ENCODE measurements at regions not wholly inside any gene's neighbourhood (a gene's known extent, or its start where the extent isn't known, plus 50 kb on each side); places are given as distances from the start of the nearest gene placed in this dataset.

DNA sequence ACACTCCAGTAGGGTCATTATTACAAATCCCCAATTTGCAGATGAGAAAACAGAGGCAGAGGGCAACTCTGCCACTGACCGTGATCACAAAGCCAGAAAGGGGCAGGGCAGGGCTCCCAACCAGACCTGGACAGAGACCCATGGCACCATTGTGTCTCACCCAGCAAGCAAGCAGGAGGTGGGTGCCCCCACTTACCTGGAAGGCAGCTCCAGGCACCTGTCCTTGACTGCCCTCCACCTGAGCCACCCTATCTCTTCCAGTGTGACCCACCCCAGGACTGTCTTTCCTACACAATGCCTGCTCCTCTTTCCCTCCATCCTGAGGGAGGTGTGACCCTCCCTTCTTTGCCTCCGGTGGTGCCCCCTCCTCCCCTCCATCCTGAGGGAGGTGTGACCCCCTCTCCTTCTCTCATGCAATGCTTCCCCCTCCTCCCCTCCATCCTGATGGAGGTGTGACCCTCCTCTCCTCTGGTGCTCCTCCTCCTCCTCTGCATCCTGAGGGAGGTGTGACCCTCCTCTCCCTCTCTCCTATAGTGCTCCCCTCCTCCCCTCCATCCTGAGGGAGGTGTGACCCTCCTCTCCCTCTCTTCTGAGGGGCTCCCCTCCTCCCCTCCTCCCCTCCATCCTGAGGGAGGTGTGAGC is 198.0 kb downstream of the MED10 start:
- Histone ChIP-seq H3K36me3 (ENCODE audit: insufficient read depth, low read length) (no peaks in the 10 kb centered on the region), H3K4me3 (ENCODE audit: low read depth in 1 of 2, low read length in 2 of 2) (no peak overlapping the region), H3K27me3 (ENCODE audit: insufficient read depth, low read length, poor library complexity) (no peaks in the 10 kb centered on the region), H2AFZ (ENCODE audit: low read depth, low read length) (no peak overlapping the region), H3K4me2 (ENCODE audit: insufficient read depth, low read length) (no peak overlapping the region), H4K20me1 (ENCODE audit: insufficient read depth, low read length) (no peaks in the 10 kb centered on the region), H3K79me2 (ENCODE audit: insufficient read depth, low read length) (no peaks in the 10 kb centered on the region), H3K9me3 (ENCODE audit: insufficient read depth, low read length, severe bottlenecking) (no peaks in the 10 kb centered on the region), H3K9ac (ENCODE audit: low read depth, low read length) (no peak overlapping the region), H3K4me1 (ENCODE audit: insufficient read depth, low read length) (no peaks in the 10 kb centered on the region), H3K27ac (ENCODE audit: low read length) (no peak overlapping the region)
- no peak for ATAC-seq (ENCODE audit: insufficient read depth, low read depth)
- no peak for DNase-seq
- no peak for TF ChIP-seq EZH2 (IDR thresholded peaks at IDR 0.05; ENCODE audit: borderline replicate concordance, low read depth, low read length, severe bottlenecking)
- TF ChIP-seq, protein P1, sequence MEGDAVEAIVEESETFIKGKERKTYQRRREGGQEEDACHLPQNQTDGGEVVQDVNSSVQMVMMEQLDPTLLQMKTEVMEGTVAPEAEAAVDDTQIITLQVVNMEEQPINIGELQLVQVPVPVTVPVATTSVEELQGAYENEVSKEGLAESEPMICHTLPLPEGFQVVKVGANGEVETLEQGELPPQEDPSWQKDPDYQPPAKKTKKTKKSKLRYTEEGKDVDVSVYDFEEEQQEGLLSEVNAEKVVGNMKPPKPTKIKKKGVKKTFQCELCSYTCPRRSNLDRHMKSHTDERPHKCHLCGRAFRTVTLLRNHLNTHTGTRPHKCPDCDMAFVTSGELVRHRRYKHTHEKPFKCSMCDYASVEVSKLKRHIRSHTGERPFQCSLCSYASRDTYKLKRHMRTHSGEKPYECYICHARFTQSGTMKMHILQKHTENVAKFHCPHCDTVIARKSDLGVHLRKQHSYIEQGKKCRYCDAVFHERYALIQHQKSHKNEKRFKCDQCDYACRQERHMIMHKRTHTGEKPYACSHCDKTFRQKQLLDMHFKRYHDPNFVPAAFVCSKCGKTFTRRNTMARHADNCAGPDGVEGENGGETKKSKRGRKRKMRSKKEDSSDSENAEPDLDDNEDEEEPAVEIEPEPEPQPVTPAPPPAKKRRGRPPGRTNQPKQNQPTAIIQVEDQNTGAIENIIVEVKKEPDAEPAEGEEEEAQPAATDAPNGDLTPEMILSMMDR (IDR thresholded peaks at IDR 0.05; ENCODE audit: borderline replicate concordance, extremely low read depth, low read length, poor library complexity, severe bottlenecking) = no peak

DNA sequence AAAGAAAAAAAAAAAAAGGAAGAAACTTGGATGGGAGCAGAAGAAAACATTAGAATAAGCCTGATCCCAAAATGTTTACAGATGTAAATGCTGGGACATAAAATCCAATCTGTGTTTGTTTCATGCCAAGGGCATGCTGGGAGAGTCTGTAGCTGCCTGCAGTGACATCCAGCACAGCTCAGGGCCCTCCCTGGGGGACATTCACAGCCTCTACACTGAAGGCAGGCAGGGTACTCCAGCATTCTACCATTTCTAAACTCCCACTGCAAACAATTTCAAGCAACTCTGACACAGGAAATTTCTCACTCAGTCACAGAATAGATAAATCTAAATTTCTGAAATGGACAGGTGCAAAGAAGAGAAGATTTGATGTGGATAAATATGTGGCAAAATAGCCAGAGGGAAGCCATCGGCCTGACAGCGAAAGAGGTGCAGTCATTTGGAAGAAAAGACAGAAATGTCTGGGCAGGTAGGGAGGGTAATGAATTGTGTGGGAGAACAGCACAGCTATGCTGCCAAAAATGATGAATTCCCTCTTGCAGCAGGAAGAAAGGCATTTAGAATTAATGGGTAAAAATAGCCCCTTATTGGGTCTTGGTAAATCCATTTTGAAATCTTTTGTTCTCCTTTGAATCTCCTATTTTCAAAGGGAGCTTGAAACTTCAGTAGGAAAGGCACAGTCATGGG is 199.4 kb downstream of the MED10 start:
- Histone ChIP-seq H3K4me1 (ENCODE audit: insufficient read depth, low read length) (no peaks in the 10 kb centered on the region), H3K36me3 (ENCODE audit: insufficient read depth, low read length) (no peaks in the 10 kb centered on the region), H3K4me2 (ENCODE audit: insufficient read depth, low read length) (no peak overlapping the region), H3K9ac (ENCODE audit: low read depth, low read length) (no peak overlapping the region), H3K9me3 (ENCODE audit: insufficient read depth, low read length, severe bottlenecking) (no peaks in the 10 kb centered on the region), H3K4me3 (ENCODE audit: low read depth in 1 of 2, low read length in 2 of 2) (no peak overlapping the region), H3K27me3 (ENCODE audit: insufficient read depth, low read length, poor library complexity) (no peaks in the 10 kb centered on the region), H2AFZ (ENCODE audit: low read depth, low read length) (no peak overlapping the region), H3K79me2 (ENCODE audit: insufficient read depth, low read length) (no peaks in the 10 kb centered on the region), H3K27ac (ENCODE audit: low read length) (no peak overlapping the region), H4K20me1 (ENCODE audit: insufficient read depth, low read length) (no peaks in the 10 kb centered on the region)
- no peak for ATAC-seq (ENCODE audit: insufficient read depth, low read depth)
- TF ChIP-seq, protein P1 (IDR thresholded peaks at IDR 0.05; ENCODE audit: borderline replicate concordance, extremely low read depth, low read length, poor library complexity, severe bottlenecking) = no peak
- no peak for TF ChIP-seq EZH2 (IDR thresholded peaks at IDR 0.05; ENCODE audit: borderline replicate concordance, low read depth, low read length, severe bottlenecking)
- no peak for DNase-seq

- TF ChIP-seq, protein P1 (IDR thresholded peaks at IDR 0.05; ENCODE audit: borderline replicate concordance, extremely low read depth, low read length, poor library complexity, severe bottlenecking) = no peak
- TF ChIP-seq EZH2 (IDR thresholded peaks at IDR 0.05; ENCODE audit: borderline replicate concordance, low read depth, low read length, severe bottlenecking) = no peak
- Histone ChIP-seq H3K79me2 (ENCODE audit: insufficient read depth, low read length) (no peaks in the 10 kb centered on the region), H3K4me3 (ENCODE audit: low read depth in 1 of 2, low read length in 2 of 2) (no peak overlapping the region), H3K9me3 (ENCODE audit: insufficient read depth, low read length, severe bottlenecking) (no peaks in the 10 kb centered on the region), H3K27me3 (ENCODE audit: insufficient read depth, low read length, poor library complexity) (no peaks in the 10 kb centered on the region), H3K36me3 (ENCODE audit: insufficient read depth, low read length) (no peaks in the 10 kb centered on the region), H3K4me1 (ENCODE audit: insufficient read depth, low read length) (no peaks in the 10 kb centered on the region), H3K4me2 (ENCODE audit: insufficient read depth, low read length) (no peak overlapping the region), H3K27ac (ENCODE audit: low read length) (no peak overlapping the region), H4K20me1 (ENCODE audit: insufficient read depth, low read length) (no peaks in the 10 kb centered on the region), H3K9ac (ENCODE audit: low read depth, low read length) (no peak overlapping the region), H2AFZ (ENCODE audit: low read depth, low read length) (no peak overlapping the region)
- ATAC-seq (ENCODE audit: insufficient read depth, low read depth) (no peak), DNase-seq (no peak)
Observed at GRCh38 chr5:6177926-6178325, 200.4 kb downstream of the MED10 start.
